HEK293 (cell line): ENCODE measurements at regions not wholly inside any gene's neighbourhood (a gene's known extent, or its start where the extent isn't known, plus 50 kb on each side); places are given as distances from the start of the nearest gene placed in this dataset.

ENCODE experiments used
- CTCF ChIA-PET: fragments of 350-600 bp; formaldehyde crosslinking; extraction: SDS; loops from one replicate; lab custom pipeline; 2021; ENCODE audit warnings: antibody characterized with exemption; lab: Yijun Ruan, JAX
- POLR2A ChIA-PET: fragments of 300-600 bp; formaldehyde crosslinking; extraction: SDS; loops from one replicate; lab custom pipeline; 2020; ENCODE audit warnings: antibody characterized with exemption, inconsistent platforms; lab: Yijun Ruan, JAX
- H3K27ac ChIP-seq: fragments of 200-500 bp; sonication (Bioruptor generic); 2 replicates; pipeline ENCODE4 v1.5.1; 2014; ENCODE audit warnings: low read depth, low read length, control low read depth, inconsistent platforms; ENCODE audit errors: extremely low read depth
- H3K36me3 ChIP-seq, 2 experiments: fragments of 200-500 bp in 1 of 2; sonication (Bioruptor generic) in 1 of 2; 1 replicate in 1 of 2; 2 replicates in 1 of 2; pipeline ENCODE4 v1.5.1; 2014 to 2017; ENCODE audit warnings: inconsistent platforms in 2 of 2, low read length in 2 of 2; ENCODE audit not compliant: control insufficient read depth in 2 of 2, insufficient read depth in 1 of 2
- H3K4me1 ChIP-seq: fragments of 200-500 bp; sonication (Bioruptor generic); 2 replicates; pipeline ENCODE4 v1.5.1; 2014; ENCODE audit warnings: mild to moderate bottlenecking, low read length, inconsistent platforms; ENCODE audit not compliant: control insufficient read depth, insufficient read depth
- H3K4me3 ChIP-seq: 2 replicates; pipeline ENCODE4 v1.5.1; 2011; ENCODE audit warnings: low read depth, mild to moderate bottlenecking, control low read depth, low read length, moderate library complexity
- H3K9me3 ChIP-seq: fragments of 200-500 bp; sonication (Bioruptor generic); 2 replicates; pipeline ENCODE4 v1.5.1; 2014; ENCODE audit warnings: low read depth, low read length, inconsistent platforms; ENCODE audit not compliant: control insufficient read depth, insufficient read depth
- PRDM1 ChIP-seq: fragments of 450-650 bp; formaldehyde crosslinking; IDR thresholded peaks from 2 replicates; pipeline ENCODE4; 2016; ENCODE audit warnings: missing biosample characterization, missing genetic modification characterization
- ZEB2 ChIP-seq: fragments of 450-650 bp; formaldehyde crosslinking; IDR thresholded peaks from 2 replicates; pipeline ENCODE4 v1.5.1; 2016; ENCODE audit warnings: missing biosample characterization, missing genetic modification characterization
- ZNF302 ChIP-seq: fragments of 450-650 bp; formaldehyde crosslinking; IDR thresholded peaks from 2 replicates; pipeline ENCODE4 v1.5.1; 2016; ENCODE audit warnings: missing biosample characterization, missing genetic modification characterization, low read depth
- ZNF394 ChIP-seq: fragments of 450-650 bp; formaldehyde crosslinking; IDR thresholded peaks from 2 replicates; pipeline ENCODE4 v1.5.1; 2016; ENCODE audit warnings: missing biosample characterization, missing genetic modification characterization, mild to moderate bottlenecking, moderate library complexity, borderline replicate concordance
- ZNF555 ChIP-seq: fragments of 450-650 bp; formaldehyde crosslinking; conservative IDR thresholded peaks from 2 replicates; pipeline ENCODE4 v1.5.1; 2017; ENCODE audit warnings: missing biosample characterization, mild to moderate bottlenecking, missing genetic modification characterization, inconsistent platforms
- ZNF596 ChIP-seq: fragments of 450-650 bp; IDR thresholded peaks from 2 replicates; pipeline ENCODE4 v1.5.0; 2018; ENCODE audit warnings: missing biosample characterization, mild to moderate bottlenecking, missing genetic modification characterization, moderate library complexity
- ZNF777 ChIP-seq: fragments of 450-650 bp; formaldehyde crosslinking; IDR thresholded peaks from 2 replicates; pipeline ENCODE4 v1.5.1; 2017; ENCODE audit warnings: missing biosample characterization, missing genetic modification characterization, borderline replicate concordance
- TF ChIP-seq, protein P1 (sequence below): fragments of 450-650 bp; formaldehyde crosslinking; IDR thresholded peaks from 2 replicates; pipeline ENCODE4 v1.5.1; 2017; ENCODE audit warnings: missing biosample characterization, missing genetic modification characterization
- TF ChIP-seq, protein P2 (sequence below): fragments of 450-650 bp; formaldehyde crosslinking; IDR thresholded peaks from 2 replicates; pipeline ENCODE4 v1.5.1; 2016; ENCODE audit warnings: missing biosample characterization, missing genetic modification characterization
- TF ChIP-seq, protein P3 (sequence below): fragments of 450-650 bp; formaldehyde crosslinking; IDR thresholded peaks from 2 replicates; pipeline ENCODE4 v1.5.1; 2016; ENCODE audit warnings: missing biosample characterization, missing genetic modification characterization
- TF ChIP-seq, protein P4 (sequence below): fragments of 450-650 bp; formaldehyde crosslinking; IDR thresholded peaks from 2 replicates; pipeline ENCODE4 v1.5.1; 2016; ENCODE audit warnings: missing biosample characterization, missing genetic modification characterization
- TF ChIP-seq, protein P5 (sequence below): fragments of 450-650 bp; formaldehyde crosslinking; IDR thresholded peaks from 2 replicates; pipeline ENCODE4 v1.5.1; 2016; ENCODE audit warnings: missing biosample characterization, missing genetic modification characterization

DNA sequence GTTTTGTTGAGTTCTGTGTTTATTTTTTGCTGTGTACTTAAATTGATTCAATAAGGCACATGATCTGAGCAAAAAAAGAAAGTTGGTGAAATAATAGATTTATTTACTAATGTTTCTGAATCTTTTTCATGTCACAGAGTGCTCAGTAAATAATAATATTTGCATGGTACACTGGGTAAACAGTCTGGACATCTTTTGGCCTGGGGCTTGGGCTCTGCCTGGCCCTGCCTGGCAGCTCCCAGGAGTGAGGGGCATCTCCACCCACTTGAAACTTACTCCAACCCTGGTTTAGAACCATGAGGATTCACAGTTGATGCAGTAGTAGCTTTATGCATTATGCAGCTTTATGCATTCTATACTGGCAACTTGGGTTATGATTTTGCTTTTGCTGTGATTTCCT, 124.2 kb upstream of the SLC4A4 start:
- H3K9me3 ChIP-seq, result no peaks in the 10 kb centered on the region
- no peaks in the 10 kb centered on the region for H3K4me1 ChIP-seq
- no peaks in the 10 kb centered on the region for H3K36me3 ChIP-seq
- TF ChIP-seq ZEB2 (no peak), ZNF777 (tag by site-specific recombination) (no peak)
- TF ChIP-seq, all 188 proteins: peak for 0
- H3K4me3 ChIP-seq, result no peak overlapping the region
- no peak overlapping the region for H3K27ac ChIP-seq
- CTCF ChIA-PET, result no interaction called here
- POLR2A ChIA-PET, result no interaction called here

DNA sequence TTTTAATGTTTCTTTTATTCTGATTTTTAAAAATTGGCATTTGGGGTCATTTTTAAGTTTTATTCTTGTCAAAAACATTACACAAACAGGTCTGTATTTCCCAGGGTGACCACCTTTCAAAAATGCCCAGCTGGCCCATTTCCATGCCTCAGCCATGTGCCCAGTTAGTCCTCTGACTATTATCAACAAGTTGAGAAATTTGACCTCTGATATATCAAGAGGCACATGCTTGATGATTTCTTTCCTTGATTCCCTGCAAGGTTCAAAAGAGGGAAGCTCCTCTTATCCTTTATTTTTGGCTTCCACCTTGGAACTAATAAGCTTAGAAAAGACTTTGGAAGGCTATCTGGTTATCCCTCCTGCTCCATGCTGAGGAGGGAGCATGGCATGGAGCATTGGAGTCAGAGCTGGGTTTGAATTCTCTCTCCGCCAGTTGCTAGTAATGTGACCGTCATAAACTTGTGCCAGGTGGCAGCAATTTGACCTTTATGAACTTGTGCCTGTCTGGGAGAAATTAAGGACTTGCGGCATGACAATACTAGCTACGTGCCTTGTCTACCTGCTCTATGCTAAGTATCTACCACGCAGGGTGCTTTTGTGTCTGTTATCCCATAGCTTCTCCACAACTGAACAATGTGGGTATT, 122.4 kb upstream of the SLC4A4 start:
- Histone ChIP-seq H3K27ac (no peak overlapping the region), H3K36me3 (no peaks in the 10 kb centered on the region), H3K4me1 (no peaks in the 10 kb centered on the region), H3K4me3 (no peak overlapping the region), H3K9me3 (no peaks in the 10 kb centered on the region)
- ChIA-PET POLR2A (no interaction called here), CTCF (no interaction called here)
- TF ChIP-seq ZNF596 (tag by site-specific recombination) (no peak), ZNF394 (tag by site-specific recombination) (no peak), ZNF302 (no peak), ZNF555 (tag by site-specific recombination) (no peak)
- TF ChIP-seq, protein P1, sequence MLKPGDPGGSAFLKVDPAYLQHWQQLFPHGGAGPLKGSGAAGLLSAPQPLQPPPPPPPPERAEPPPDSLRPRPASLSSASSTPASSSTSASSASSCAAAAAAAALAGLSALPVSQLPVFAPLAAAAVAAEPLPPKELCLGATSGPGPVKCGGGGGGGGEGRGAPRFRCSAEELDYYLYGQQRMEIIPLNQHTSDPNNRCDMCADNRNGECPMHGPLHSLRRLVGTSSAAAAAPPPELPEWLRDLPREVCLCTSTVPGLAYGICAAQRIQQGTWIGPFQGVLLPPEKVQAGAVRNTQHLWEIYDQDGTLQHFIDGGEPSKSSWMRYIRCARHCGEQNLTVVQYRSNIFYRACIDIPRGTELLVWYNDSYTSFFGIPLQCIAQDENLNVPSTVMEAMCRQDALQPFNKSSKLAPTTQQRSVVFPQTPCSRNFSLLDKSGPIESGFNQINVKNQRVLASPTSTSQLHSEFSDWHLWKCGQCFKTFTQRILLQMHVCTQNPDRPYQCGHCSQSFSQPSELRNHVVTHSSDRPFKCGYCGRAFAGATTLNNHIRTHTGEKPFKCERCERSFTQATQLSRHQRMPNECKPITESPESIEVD (tag by site-specific recombination), result no peak
- TF ChIP-seq, protein P2, sequence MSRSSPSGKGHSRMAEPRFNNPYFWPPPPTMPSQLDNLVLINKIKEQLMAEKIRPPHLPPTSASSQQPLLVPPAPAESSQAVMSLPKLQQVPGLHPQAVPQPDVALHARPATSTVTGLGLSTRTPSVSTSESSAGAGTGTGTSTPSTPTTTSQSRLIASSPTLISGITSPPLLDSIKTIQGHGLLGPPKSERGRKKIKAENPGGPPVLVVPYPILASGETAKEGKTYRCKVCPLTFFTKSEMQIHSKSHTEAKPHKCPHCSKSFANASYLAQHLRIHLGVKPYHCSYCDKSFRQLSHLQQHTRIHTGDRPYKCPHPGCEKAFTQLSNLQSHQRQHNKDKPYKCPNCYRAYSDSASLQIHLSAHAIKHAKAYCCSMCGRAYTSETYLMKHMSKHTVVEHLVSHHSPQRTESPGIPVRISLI (tag by site-specific recombination), result no peak
- TF ChIP-seq, protein P3, sequence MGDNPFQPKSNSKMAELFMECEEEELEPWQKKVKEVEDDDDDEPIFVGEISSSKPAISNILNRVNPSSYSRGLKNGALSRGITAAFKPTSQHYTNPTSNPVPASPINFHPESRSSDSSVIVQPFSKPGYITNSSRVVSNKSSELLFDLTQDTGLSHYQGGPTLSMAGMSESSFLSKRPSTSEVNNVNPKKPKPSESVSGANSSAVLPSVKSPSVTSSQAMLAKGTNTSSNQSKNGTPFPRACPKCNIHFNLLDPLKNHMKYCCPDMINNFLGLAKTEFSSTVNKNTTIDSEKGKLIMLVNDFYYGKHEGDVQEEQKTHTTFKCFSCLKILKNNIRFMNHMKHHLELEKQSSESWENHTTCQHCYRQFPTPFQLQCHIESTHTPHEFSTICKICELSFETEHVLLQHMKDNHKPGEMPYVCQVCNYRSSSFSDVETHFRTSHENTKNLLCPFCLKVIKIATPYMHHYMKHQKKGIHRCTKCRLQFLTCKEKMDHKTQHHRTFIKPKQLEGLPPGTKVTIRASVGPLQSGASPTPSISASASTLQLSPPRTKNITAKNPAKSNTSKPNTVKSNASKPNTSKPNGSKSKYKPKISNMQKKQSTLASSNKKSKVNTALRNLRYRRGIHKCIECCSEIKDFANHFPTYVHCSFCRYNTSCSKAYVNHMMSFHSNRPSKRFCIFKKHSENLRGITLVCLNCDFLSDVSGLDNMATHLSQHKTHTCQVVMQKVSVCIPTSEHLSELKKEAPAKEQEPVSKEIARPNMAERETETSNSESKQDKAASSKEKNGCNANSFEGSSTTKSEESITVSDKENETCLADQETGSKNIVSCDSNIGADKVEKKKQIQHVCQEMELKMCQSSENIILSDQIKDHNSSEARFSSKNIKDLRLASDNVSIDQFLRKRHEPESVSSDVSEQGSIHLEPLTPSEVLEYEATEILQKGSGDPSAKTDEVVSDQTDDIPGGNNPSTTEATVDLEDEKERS, result no peak
- TF ChIP-seq, protein P4, sequence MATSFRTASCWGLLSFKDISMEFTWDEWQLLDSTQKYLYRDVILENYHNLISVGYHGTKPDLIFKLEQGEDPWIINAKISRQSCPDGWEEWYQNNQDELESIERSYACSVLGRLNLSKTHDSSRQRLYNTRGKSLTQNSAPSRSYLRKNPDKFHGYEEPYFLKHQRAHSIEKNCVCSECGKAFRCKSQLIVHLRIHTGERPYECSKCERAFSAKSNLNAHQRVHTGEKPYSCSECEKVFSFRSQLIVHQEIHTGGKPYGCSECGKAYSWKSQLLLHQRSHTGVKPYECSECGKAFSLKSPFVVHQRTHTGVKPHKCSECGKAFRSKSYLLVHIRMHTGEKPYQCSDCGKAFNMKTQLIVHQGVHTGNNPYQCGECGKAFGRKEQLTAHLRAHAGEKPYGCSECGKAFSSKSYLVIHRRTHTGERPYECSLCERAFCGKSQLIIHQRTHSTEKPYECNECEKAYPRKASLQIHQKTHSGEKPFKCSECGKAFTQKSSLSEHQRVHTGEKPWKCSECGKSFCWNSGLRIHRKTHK (tag by site-specific recombination), result no peak

DNA sequence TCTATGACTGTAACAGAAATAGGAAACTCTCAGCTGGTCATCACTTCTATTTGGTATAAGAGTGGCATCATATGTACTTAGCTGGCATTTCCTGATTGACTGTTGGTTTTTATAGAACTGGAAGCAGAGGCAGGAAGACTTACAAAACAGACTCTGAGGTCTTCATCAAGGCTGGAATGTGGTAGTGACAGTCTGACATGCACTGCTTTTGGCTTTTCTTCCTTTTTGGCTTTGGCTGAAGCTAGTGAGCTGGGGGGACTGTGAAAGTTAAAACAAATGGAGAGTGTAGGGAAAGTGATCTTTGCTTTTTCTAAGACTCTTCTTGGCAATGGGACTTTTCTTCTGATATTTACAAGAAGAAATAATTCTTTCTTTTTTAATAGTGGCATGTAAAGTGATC, 121.1 kb upstream of the SLC4A4 start:
- Histone ChIP-seq H3K27ac (no peak overlapping the region), H3K9me3 (no peaks in the 10 kb centered on the region), H3K4me3 (no peak overlapping the region), H3K4me1 (no peaks in the 10 kb centered on the region), H3K36me3 (no peaks in the 10 kb centered on the region)
- peak; percentile 60; the same call in 1 of the 2 replicates for TF ChIP-seq PRDM1 (tag by site-specific recombination)
- TF ChIP-seq, protein P5, sequence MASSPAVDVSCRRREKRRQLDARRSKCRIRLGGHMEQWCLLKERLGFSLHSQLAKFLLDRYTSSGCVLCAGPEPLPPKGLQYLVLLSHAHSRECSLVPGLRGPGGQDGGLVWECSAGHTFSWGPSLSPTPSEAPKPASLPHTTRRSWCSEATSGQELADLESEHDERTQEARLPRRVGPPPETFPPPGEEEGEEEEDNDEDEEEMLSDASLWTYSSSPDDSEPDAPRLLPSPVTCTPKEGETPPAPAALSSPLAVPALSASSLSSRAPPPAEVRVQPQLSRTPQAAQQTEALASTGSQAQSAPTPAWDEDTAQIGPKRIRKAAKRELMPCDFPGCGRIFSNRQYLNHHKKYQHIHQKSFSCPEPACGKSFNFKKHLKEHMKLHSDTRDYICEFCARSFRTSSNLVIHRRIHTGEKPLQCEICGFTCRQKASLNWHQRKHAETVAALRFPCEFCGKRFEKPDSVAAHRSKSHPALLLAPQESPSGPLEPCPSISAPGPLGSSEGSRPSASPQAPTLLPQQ (tag by site-specific recombination), result no peak
- CTCF ChIA-PET, result interaction anchor here (1.1 kb wide), 1 partner anchor 11 kb away, joined by 3 read pairs; no protein-coding TSS in a partner anchor
- POLR2A ChIA-PET, result no interaction called here
